ENCODE measurements at regions not wholly inside any gene's neighbourhood (a gene's known extent, or its start where the extent isn't known, plus 50 kb on each side); places are given as distances from the start of the nearest gene placed in this dataset.
A peak's percentile ranks its signal among the peaks of the same experiment; 100 is the strongest.

DNA sequence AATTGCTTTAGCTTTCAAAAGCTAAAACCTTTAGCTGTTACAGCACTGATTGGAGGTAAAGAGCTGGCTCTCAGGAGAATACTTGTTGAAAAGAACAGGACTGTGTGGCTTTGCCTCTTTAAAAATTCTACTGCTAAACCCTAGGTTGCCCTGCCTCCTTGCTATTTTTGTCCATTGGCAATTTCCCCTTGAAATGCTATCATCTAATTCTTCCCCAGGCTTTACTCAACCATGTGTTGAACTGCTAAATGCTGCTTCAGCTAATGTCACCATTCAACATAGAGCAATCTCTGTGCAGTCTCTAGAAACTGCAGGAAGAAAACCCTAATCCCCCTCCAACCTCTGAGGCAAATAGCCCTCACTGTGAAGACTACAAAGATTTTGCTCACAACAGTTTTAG is 203.7 kb upstream of the ARX start:
- DNase-seq (ENCODE audit: low spot score): no peak

DNA sequence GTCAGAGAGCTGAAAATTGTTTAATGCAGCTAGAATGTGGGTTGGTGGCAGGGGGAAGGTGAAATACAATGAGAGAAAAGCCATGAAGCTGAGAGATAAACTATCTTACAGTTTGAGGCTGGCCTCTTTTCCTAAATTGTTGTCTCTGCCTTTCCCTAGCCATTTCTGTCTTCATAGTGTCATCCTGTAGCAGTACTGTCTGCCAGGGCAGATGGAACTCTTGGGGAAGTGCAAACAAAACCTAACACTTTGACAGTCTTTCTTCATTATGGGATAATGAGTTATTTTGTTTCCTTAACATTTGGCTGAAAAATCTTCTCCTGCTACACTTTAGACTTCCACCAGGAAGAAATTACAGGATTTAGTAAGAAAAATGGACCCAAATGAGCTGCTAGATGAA is 197.8 kb upstream of the ARX start:
- DNase-seq (ENCODE audit: low spot score): no peak

DNA sequence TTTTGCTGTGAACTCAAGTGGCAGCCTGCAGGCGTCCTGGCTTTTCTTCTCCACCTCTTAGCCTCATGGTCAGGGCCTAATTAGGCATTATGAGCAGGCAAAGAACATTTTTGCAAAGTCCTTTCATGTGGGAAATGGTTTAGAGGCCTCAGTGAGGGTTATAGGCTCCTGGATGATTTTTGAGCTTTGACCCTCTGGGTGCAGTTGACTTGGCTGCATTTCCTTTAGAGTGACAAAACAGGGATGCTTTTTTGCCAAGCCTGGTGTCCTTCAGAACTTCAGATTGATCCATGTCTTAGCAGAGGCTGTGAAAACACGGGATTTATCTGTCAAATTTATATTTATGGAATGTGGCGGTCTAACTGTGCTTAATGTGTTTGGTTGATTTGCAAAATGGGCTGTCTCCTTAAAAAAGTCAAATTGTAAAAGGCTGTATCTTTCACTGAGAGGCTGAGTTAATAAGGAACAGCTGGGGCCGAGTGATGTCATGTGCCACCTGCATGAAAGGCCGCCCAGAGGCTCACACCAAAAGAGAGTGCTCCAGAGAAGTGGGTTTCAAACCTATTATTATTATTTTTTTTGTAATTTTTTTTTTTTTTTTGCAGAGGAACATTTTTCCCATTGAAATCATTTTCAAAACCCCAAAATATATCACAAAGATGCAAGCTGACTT is 192.2 kb upstream of the ARX start:
- DNase-seq (ENCODE audit: low spot score): no peak

DNA sequence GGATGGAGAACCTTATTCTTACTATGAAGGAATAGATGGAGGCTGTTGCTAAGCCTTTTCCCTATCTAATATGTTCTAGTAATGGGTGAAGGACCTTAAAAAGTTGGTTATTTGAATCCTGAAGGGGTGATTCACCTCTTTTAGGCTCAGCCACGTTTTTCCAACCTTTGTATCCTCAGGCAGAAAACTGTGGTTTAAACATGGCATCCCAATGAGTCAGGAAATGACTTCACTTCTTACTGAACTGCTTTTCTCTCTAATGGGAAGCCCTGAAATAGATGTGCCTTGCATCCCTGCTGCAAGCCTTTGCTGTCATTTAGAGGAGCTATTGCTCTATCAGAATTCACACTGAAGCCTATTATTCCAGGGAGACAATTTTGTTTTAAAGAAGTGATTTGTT is 191.0 kb upstream of the ARX start:
- DNase-seq (ENCODE audit: low spot score): no peak

DNA sequence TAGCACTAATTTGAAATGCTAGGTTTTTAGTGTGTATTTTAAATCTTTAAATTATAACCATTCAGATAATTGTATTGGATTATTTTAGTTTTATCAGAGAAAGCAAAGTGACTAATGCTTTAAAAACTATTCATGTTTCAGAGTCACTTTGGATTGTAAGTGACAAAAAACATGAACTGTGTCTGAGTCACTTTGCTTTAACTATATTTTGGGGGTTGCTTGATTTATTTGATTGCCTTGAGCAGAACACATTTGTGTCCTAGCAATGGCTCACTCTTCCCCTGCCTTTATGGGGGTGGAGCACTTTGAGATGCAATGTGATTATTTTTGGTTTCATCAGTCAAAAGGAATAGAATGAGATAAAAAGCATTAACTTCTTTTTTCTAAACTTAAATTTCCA is 188.4 kb upstream of the ARX start:
- DNase-seq (ENCODE audit: low spot score): no peak

DNA sequence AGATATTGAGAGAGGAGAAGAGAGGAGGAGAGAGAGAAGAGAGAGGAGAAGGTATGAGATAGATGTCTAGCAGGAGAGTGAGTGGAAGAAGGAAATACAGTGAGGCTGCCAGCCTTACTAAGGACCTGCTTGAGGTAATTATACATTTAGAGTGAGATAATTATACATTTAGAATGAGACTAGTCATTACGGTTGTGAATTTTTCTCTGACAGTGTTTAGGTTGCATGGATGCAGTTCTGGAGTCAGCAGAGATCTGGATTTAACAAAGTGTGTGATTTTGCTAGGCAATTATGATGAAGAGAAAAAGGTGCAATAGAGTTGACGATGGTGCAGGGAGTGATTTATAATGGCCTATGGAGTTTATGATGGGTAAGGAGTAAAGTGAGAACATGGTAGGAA is 187.1 kb upstream of the ARX start:
- DNase-seq (ENCODE audit: low spot score): no peak

DNA sequence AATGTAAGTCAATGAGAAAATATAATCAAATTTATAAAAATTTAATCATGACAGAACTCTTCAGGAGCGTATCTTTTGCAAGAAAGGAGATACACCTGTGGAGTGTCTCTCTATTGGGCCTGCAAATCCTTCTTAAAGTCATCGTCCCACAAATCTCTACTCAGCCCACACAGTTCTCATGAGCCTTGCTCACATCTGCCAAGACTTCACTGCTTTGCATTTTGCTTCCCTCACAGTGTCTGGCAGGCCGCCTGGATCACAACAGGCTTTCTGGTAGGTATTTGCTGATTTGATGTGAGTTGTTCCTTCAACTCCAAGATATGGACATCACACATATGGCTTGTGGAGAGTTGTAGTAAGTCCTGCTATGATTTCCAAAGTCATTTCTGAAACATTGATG is 183.1 kb upstream of the ARX start:
- DNase-seq (ENCODE audit: low spot score): no peak

DNA sequence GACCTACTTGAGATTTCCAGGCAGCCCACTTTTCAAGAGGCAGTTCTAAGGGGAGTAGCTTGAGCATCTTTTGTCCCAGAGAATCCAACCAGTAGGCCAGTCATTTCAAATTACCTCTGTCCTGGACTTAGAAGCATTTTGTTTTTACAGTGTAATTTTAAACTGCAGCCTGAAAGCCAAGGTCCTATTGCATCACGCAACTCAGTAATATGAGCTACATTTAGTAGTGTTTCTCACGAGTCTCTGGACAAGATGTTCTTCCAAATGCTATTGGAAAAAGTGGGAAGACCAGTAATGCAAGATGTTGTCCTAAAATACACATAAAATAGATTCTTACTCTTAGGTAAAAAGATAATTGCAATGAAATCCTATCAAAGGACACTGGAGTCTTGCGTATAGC is 182.5 kb upstream of the ARX start:
- DNase-seq (ENCODE audit: low spot score): no peak

DNA sequence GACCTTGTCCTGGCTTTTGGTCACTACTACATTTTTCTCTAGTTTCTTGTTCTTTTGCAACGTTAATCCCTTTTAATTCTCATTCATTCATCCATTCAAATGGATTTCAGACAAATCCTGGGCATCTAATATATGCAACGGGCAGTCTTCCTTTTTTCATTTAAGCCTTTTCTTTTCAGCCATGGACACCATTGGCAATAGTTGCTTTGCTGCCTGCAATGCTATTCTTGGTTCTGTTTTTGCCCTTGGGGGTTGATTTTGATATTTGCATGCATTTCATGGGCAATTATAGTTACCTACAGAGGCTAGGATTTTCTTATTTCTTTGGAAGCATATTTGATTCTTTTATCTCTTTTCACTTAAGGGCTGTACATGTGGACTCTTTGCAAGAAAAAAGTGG is 180.5 kb upstream of the ARX start:
- DNase-seq (ENCODE audit: low spot score): no peak

DNA sequence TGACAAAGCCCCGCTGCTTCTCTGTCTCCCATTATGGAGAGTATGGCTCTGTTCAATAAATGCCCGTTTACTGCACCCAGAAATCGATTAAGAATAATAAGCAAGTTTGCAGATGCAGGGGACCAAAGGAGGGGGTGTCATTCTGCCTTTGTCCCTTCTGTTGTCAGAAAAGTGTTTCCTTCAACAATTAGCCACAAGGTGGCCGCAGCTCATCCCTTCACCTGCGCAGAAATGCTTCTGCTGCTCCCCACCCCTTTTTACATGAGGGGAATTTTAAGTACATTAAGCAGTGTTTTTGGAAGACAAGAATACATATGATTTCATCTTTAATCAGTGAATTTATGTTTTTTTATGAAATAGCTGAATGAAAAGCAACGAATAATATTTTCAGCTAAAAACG is 175.6 kb upstream of the ARX start:
- DNase-seq (ENCODE audit: low spot score): peak; percentile 6

DNA sequence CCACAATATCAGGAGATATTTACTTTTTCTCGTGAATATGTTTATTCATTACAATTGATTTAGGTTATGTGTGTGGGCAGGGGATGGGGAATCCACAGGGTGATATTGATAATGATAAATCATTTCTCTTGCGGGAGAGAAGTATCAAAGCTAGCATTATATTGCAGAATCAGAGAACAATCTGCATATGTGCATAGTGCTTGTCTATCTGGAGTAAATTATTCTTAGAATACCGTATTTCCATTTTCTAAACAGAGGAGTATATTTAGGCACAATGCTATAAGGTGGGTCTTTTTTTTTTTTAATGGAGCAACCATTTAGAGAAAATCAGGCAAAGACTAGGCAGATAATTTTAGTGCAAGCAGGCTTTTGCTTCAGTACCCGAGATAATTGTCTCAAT is 166.0 kb upstream of the ARX start:
- no peak for DNase-seq (ENCODE audit: low spot score)

DNA sequence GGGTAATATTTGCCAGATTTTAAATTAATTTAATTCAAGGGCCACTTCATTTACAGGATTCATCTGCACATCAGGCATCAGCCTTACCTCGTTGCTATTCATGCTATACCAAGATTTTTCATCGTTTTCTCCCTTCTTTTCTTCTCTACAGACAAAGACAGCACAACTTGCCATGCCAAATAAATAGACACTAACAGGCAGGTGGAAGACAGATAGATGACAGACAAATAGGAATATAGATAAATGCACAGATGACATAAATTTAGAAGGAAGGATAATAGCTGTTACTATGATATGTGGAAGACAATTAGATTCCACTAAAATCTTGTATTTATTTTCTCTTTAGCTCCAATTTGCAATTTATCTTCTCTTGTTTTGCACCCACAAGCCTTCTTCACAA is 164.5 kb upstream of the ARX start:
- DNase-seq (ENCODE audit: low spot score): no peak

DNA sequence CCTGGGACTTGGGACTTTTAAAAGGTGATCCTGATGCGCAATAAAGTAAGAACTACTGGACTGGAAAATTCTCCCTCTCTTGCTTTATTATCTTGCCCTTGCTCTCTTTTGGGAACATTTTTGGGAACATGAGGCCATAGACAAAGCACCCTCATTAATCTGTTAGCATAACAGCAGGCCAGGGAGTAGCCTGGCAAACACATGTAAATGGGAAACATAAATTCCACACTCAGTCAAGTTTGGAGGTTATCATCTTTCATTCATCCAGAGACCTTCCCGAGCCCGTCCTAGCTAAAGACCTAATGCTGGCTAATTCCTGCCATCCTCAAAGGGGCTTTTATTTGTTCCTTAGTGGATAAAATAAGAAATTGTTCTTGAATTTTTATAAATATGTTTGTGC is 162.8 kb upstream of the ARX start:
- no peak for DNase-seq (ENCODE audit: low spot score)

DNA sequence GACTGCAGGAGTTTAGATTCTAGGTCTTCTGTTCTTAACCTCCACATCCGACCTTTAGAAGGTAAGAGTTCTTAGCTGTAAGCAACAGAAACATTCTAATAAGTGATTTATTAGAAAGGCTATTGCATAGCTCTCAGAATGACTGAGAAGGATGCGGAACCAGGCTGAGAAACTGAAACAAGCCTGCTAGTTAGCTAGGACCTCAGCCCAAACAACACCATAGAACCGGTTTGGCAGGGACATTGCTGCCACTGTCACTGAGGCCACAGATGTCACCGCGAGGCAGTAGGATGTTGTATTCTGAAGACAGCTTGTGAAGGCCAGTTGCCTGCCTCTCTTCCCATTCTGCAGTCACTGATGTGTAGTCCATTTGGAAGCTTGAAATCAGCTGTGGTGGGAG is 160.0 kb upstream of the ARX start:
- DNase-seq (ENCODE audit: low spot score): no peak

DNA sequence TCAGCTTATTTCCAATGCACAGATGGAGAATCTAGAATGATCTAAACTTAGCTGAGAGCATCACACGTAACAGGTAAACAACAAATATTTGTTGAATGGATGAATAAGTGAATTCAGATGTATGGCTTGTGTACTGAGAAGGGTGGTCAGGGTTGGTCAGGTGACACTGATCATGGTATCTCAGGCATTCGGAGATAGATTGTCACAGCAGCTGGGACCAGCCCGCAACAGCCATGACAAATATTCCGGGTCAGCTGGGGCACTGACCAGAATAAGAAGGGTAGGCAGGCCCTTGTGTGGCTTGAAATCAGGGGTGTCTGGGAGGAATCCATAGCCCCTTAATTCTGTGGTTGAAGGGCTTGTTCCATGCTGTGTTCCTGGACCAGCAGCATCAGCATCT is 159.4 kb upstream of the ARX start:
- no peak for DNase-seq (ENCODE audit: low spot score)

DNA sequence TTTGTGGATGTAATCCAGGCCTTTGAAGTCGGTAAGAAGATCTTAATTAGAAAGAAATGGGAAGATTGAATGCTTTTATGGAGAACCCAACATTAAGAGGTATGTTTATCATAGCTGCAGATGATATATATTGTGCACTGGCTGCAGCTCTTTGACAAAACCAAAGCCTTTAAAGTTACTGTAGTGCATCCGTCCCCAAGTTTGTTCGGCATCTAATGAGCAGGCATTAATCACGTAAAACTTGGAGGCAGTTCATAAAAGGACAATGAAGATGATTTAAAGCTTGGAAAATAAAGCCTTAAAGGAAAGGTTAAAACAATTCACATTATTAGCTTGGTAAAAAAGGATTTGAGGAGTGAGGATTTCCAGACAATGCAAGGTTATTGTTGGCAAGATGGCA is 150.8 kb upstream of the ARX start:
- DNase-seq (ENCODE audit: low spot score): no peak

DNA sequence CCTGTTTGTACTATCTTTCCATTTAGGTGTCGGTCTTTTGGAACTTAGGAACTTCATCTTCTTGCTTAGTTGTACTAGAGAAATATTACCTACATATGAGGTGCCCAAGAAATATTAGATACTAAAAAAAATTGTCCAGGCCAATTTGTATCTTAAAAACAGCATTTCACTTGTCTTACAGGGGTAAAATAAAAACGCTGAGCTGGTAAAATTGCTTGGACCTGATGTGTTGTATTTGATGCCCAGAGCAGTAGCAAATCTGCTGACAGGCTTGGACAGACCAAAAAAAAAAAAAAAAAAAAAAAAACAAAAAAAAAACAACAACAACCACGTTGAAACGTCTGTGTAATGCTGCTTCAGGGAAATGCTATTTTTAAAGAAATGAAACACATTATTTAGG is 150.4 kb upstream of the ARX start:
- DNase-seq (ENCODE audit: low spot score): no peak

DNA sequence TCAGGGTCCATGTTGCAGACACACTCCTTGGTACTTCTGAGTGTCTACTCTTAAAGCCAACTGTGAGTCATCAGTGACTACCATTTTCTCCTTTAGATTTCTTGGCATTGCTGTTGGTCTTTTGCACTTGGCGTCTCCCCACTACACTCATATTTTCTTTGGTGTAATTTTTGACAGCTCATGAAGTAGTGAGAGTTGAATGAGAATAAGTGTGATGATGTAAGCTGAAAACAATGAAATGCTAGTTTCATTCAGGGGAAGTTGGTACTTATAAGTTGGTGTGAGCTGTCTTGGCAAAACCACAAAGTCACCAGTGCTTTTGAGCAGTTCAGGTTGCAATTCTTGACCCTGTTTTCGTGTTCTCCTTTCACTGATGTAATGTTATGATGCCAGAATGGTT is 142.9 kb upstream of the ARX start:
- DNase-seq (ENCODE audit: low spot score): no peak

DNA sequence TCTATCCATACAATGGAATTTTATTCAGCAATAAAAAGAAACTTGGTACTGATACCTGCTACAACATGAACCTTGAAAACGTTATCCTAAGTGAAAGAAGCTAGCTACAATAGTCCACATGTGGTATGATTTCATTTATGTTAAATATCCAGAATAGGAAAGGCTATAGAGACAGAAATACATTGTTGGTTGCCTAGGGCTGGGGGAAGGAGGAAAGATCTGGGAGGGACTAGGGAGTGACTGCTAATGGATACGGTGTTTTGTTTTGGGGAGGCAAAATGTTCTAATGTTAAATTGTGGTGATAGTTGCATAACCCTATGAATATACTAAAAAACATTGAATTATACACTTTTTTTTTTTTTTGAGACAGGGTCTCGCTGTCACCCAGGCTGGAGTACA is 141.1 kb upstream of the ARX start:
- no peak for DNase-seq (ENCODE audit: low spot score)

DNA sequence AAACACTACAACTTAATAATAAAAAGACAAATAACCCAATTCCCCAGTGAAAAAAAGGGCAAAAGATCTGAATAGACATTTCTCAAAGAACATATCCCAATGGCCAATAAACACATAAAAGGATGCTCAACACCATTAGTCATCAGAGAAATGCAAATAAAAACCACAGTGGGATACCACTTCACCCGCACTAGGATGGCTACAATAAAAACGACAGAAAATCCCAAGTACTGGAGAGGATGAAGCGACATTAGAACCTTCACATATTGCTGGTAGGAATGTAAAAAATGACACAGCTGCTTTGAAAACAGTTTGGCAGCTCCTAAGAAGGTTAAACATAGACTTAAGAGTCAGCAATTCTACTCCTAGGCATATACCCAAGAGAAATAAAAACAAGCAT is 140.6 kb upstream of the ARX start:
- DNase-seq (ENCODE audit: low spot score): no peak

DNA sequence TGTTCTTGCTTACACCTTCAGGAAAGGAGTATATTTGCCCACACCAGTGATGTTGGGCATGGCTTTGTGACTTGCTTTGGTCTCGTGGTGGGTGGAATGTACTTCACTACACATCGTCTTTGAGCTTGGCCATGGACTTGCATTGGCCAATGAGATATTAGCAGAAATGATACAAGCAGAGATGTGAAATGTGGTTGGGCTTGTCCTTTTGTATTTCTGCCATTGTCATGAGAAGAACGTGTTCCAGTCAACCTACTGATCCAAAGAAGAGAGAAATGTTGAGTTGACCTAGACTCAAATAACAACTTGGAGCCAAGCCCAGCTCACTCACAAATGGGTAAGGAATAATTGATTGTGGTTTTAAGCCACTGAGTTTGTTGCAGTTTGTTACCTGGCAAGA is 138.4 kb upstream of the ARX start:
- no peak for DNase-seq (ENCODE audit: low spot score)

DNA sequence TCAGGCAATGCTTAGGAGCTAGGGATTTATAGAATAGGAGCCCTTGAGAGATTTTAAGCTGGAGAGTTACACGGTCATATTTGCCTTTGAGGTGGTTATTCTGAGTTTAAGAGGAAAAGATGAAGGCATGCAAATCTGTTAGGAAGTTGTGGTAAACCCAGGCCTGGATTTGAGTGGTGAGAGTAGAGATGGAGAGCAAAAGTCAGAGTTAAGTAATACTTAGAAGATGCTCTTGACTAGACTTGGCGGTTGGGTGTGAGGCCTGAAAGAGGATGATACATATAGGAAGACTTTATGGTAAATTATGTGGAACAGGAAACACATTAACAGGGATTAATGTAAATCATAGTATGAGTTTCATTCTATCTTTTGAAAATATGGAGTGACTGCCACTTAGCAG is 136.0 kb upstream of the ARX start:
- no peak for DNase-seq (ENCODE audit: low spot score)

DNA sequence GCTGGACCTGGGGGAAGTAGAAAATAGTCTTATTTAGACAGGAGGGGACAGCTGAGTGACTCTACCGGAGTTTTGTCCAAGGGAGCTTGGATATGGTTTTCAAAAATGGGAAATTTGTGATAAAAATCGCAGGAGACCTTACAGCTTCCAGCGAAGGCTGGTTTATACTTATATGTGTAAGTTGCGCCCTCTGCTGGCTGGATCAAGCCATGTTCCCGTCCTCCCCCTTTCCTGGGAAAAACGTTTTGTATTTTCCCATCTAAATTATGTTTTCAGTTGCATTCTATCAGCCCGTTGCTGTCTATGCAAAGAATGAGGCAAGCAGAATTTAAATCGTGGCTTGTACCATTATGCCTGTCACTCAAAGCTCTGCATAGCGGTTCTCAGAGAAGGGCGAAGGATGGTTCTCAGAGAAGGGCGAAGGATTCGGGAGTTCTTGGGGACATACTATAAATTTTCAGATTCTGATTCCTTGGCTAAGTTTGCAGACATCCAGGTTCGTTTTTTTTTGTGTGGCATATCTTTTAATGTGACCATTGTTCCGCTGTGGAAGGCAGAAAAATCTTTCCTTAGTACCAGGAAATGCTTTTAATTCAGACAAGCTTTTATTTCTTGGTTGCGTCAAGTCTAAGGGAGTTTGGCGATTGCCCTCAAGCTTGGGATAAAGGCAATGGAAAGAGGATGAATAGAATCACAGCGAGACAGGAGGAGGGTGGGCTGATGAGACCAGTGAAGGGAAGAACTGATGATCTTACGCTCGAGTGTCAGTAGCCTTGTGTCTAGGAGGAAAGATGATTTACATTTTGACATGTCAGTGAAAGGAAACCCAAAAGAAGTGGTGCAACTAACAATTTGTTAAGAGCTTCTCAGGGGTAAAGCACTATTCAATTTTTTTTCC is 128.5 kb upstream of the ARX start:
- peak; percentile 52 for DNase-seq (ENCODE audit: low spot score)

DNA sequence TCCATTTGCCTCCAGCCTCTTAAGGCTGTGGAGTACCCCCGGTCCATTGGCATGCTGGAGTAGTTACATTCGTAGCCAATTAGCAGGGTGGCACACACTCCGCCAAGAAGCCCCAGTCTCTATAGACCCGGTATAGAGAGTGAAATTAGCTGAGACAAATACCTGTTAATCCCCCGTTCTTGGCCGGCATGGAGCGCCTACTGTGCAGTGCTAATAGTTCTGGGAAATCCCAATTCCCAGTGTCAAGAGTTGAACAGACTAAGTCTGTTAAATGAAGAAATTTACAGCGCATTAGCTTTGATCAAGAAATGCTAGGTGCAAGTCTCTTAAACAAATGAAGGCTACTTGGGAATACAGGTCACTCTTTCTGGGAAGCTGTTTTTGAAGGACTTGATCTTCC is 127.8 kb upstream of the ARX start:
- no peak for DNase-seq (ENCODE audit: low spot score)
